Karpas-422 (cell line): ENCODE measurements at regions not wholly inside any gene's neighbourhood (a gene's known extent, or its start where the extent isn't known, plus 50 kb on each side); places are given as distances from the start of the nearest gene placed in this dataset.

Experiments
- DNase-seq: peaks from one replicate; pipeline ENCODE4 v3.0.0-alpha.2; 2015
- H2AFZ ChIP-seq: fragments of 200-600 bp; sonication (generic); 2 replicates; pipeline ENCODE4 v1.6.1; 2014; ENCODE audit warnings: antibody characterized with exemption, low read length, mixed read lengths
- H3K27ac ChIP-seq: fragments of 200-600 bp; sonication (generic); 2 replicates; pipeline ENCODE4 v1.5.1; 2014; ENCODE audit warnings: mild to moderate bottlenecking, low read length, moderate library complexity
- H3K27me3 ChIP-seq: fragments of 200-600 bp; sonication (generic); 2 replicates; pipeline ENCODE4 v1.6.1; 2014; ENCODE audit warnings: low read length, mixed read lengths
- H3K36me3 ChIP-seq: fragments of 200-600 bp; sonication (generic); 2 replicates; pipeline ENCODE4 v1.6.1; 2014; ENCODE audit warnings: low read length, mixed read lengths; ENCODE audit not compliant: insufficient read depth
- H3K4me1 ChIP-seq: fragments of 200-600 bp; sonication (generic); 2 replicates; pipeline ENCODE4 v1.6.1; 2014; ENCODE audit warnings: mild to moderate bottlenecking, low read length, mixed read lengths
- H3K4me2 ChIP-seq: fragments of 200-600 bp; sonication (generic); 2 replicates; pipeline ENCODE4 v1.6.1; 2014; ENCODE audit warnings: low read length, low read depth, mild to moderate bottlenecking; ENCODE audit not compliant: poor library complexity, severe bottlenecking
- H3K4me3 ChIP-seq: fragments of 200-600 bp; sonication (generic); 2 replicates; pipeline ENCODE4 v1.5.1; 2014; ENCODE audit warnings: mild to moderate bottlenecking, antibody characterized with exemption, low read length, mixed read lengths
- H3K79me2 ChIP-seq: fragments of 200-600 bp; sonication (generic); 2 replicates; pipeline ENCODE4 v1.6.1; 2014; ENCODE audit warnings: mild to moderate bottlenecking, low read length, mixed read lengths
- H3K9ac ChIP-seq: fragments of 200-600 bp; sonication (generic); 2 replicates; pipeline ENCODE4 v1.6.0; 2014; ENCODE audit warnings: low read length
- H3K9me2 ChIP-seq: fragments of 200-600 bp; sonication (generic), shearing (Covaris generic); replicated peaks from 2 replicates; pipeline ENCODE4 v1.6.0; 2014; ENCODE audit warnings: mild to moderate bottlenecking, low read length, moderate library complexity; ENCODE audit not compliant: insufficient read depth
- H3K9me3 ChIP-seq: fragments of 300-700, 200-600 bp; sonication (generic); 2 replicates; pipeline ENCODE4 v1.6.1; 2014; ENCODE audit warnings: low read length, mixed read lengths
- H4K20me1 ChIP-seq: fragments of 200-600 bp; sonication (generic); 2 replicates; pipeline ENCODE4 v1.6.1; 2014; ENCODE audit warnings: mild to moderate bottlenecking, antibody characterized with exemption, low read length, low read depth; ENCODE audit not compliant: insufficient read depth

DNA sequence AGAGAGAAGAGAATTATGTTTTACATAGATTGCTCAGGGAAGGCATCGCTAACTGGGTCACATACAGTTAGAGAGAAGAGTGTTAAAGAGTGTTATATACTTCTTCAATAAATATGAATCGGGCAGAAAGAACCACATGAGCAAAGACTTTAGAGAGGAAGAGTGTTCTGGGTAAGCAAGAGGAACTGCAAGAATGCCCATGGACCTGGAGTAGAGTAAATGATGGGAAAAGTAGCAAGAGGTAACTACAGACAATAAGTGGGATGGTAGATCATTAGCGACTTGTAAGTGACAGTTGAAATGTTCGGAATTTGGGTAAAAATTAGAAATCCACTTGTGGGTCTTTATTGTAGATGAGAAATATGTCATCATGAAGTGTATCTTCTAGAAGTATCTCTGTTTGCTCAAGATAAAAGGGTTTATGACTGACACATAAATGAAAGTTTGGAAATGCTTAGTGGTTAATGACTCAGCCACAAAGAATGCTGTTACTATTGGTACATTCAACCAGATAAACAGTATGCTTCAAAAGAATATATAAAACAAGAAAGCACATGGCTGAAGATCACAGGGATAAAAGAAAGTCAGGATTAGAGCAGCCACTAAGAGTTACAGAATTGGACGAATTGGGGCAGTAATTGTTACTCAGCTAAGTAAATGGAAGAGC, 229.3 kb downstream of the CASP12 start:
- H4K20me1 ChIP-seq = no peaks in the 10 kb centered on the region
- H3K27me3 ChIP-seq = no peaks in the 10 kb centered on the region
- no peak overlapping the region for H3K9ac ChIP-seq
- no peaks in the 10 kb centered on the region for H3K4me1 ChIP-seq
- no peak overlapping the region for H3K4me3 ChIP-seq
- no peak overlapping the region for H3K27ac ChIP-seq
- H3K36me3 ChIP-seq = no peaks in the 10 kb centered on the region
- H3K4me2 ChIP-seq = no peak overlapping the region
- no peaks in the 10 kb centered on the region for H3K9me2 ChIP-seq
- no peak overlapping the region for H2AFZ ChIP-seq
- no peaks in the 10 kb centered on the region for H3K79me2 ChIP-seq
- DNase-seq = no peak
- H3K9me3 ChIP-seq = no peaks in the 10 kb centered on the region

DNA sequence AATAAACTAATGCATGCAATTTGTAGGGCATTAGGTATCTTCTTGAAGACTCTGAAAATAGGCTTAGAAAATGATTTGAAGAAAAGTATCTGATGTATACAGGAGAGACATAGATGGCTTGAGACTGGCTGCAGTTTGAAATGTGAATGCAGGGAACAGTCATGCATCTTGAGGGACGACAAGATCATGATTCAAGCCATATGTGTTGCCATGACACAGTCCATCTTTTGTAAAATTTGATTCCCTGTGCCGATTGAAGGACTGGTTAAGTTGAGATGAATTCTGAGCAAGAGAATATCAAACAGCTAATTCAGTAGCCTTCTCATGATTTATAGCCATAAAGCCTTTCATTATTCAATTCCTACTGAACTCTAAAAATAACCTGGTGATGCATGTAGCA, 231.6 kb downstream of the CASP12 start:
- Histone ChIP-seq H3K79me2 (no peaks in the 10 kb centered on the region), H4K20me1 (no peaks in the 10 kb centered on the region), H2AFZ (no peak overlapping the region), H3K4me3 (no peak overlapping the region), H3K9me3 (no peaks in the 10 kb centered on the region), H3K4me2 (no peak overlapping the region), H3K9ac (no peak overlapping the region), H3K9me2 (no peaks in the 10 kb centered on the region), H3K4me1 (no peaks in the 10 kb centered on the region), H3K27ac (no peak overlapping the region), H3K36me3 (no peaks in the 10 kb centered on the region), H3K27me3 (no peaks in the 10 kb centered on the region)
- no peak for DNase-seq

GRCh38 chr11:104665641-104666040, 232.6 kb downstream of the CASP12 start:
- H4K20me1 ChIP-seq = no peaks in the 10 kb centered on the region
- no peaks in the 10 kb centered on the region for H3K79me2 ChIP-seq
- no peaks in the 10 kb centered on the region for H3K4me1 ChIP-seq
- H3K4me2 ChIP-seq = no peak overlapping the region
- H3K36me3 ChIP-seq = no peaks in the 10 kb centered on the region
- no peaks in the 10 kb centered on the region for H3K9me2 ChIP-seq
- DNase-seq = no peak
- no peak overlapping the region for H3K9ac ChIP-seq
- H3K4me3 ChIP-seq = no peak overlapping the region
- H2AFZ ChIP-seq = no peak overlapping the region
- H3K9me3 ChIP-seq = no peaks in the 10 kb centered on the region
- H3K27me3 ChIP-seq = no peaks in the 10 kb centered on the region
- no peak overlapping the region for H3K27ac ChIP-seq

DNA sequence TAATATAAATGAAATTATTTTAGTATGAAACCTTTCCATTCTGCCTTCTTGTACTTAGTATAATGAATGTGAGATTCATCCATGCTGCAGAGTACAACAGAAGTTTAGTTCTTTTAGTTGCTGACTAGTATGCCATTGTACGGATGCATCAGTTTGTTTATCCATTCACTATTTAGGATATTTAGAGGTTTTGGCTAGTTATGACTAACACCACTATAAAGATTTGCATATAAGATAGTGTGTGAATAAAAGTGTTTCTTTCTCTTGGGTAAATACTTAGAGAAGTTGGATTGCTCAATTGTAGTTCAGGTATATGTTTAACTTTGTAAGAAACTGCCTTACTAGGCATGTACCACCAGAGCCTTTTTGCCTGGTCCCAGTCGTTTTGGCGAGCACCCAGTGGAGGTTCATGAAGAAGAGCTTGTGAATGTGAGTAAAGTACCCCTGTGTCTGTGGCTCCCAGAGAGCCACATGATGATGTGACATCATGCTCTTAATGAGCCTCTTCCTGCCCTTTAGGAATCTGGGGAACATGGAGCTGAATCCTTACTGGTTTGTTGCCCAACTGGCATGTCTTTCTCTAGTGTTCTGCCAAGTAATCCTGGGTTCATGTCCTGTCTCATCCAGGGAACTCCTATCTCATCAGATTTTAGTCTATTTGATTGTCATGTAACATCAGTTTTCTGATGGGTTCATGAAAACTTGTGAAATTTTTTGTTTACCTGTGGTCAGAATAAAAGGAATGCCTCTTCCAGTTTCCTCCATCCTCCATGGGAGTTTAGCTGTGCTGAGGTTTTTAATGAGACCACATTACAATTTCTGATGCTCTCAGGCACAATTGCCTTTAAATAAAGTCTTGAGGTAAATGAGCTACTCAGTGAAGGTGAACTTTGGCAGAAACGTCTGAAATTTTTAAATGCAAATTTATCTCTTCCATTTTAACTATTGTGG, 234.8 kb downstream of the CASP12 start:
- no peak overlapping the region for H2AFZ ChIP-seq
- H4K20me1 ChIP-seq = no peaks in the 10 kb centered on the region
- no peaks in the 10 kb centered on the region for H3K4me1 ChIP-seq
- no peaks in the 10 kb centered on the region for H3K79me2 ChIP-seq
- H3K4me2 ChIP-seq = no peak overlapping the region
- no peak overlapping the region for H3K9ac ChIP-seq
- H3K9me3 ChIP-seq = no peaks in the 10 kb centered on the region
- no peaks in the 10 kb centered on the region; the same call in 1 of the 2 replicates for H3K9me2 ChIP-seq
- H3K27me3 ChIP-seq = no peaks in the 10 kb centered on the region
- no peaks in the 10 kb centered on the region for H3K36me3 ChIP-seq
- DNase-seq = no peak
- H3K4me3 ChIP-seq = no peak overlapping the region
- H3K27ac ChIP-seq = no peak overlapping the region

DNA sequence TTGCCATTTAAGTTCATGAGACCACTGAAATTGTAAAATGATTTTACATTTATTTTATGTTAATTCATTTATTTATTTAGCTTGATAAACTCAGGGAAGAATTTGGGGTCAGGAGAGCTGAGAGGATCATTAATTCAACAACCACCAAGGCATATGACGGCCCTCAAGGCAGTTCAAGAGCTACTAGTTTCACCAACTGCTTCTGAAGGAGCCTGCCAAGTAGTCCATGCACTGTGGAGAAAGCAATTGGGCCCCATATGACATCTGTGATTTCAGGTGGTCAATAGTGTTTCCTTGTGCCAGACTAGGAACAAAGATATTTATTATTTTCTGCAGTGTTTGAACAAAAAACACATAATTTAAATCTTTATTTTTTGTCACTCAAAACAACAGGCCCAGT, 236.4 kb downstream of the CASP12 start:
- Histone ChIP-seq H3K79me2 (no peaks in the 10 kb centered on the region), H3K4me1 (no peaks in the 10 kb centered on the region), H3K4me2 (no peak overlapping the region), H4K20me1 (no peaks in the 10 kb centered on the region), H3K9me3 (no peaks in the 10 kb centered on the region), H3K4me3 (no peak overlapping the region), H3K36me3 (no peaks in the 10 kb centered on the region), H3K27ac (no peak overlapping the region), H3K9ac (no peak overlapping the region), H3K27me3 (no peaks in the 10 kb centered on the region), H3K9me2 (no peaks in the 10 kb centered on the region; the same call in 1 of the 2 replicates), H2AFZ (no peak overlapping the region)
- DNase-seq = no peak

GRCh38 chr11:104661471-104661870, 236.8 kb downstream of the CASP12 start:
- Histone ChIP-seq H3K79me2 (no peaks in the 10 kb centered on the region), H3K36me3 (no peaks in the 10 kb centered on the region), H3K9ac (no peak overlapping the region), H4K20me1 (no peaks in the 10 kb centered on the region), H3K27me3 (no peaks in the 10 kb centered on the region), H3K27ac (no peak overlapping the region), H3K4me3 (no peak overlapping the region), H3K4me1 (no peaks in the 10 kb centered on the region), H3K4me2 (no peak overlapping the region), H2AFZ (no peak overlapping the region), H3K9me3 (no peaks in the 10 kb centered on the region), H3K9me2 (no peaks in the 10 kb centered on the region; the same call in 1 of the 2 replicates)
- no peak for DNase-seq

- Histone ChIP-seq H3K27ac (no peak overlapping the region), H2AFZ (no peak overlapping the region), H3K4me2 (no peak overlapping the region), H3K36me3 (no peaks in the 10 kb centered on the region), H3K9ac (no peak overlapping the region), H3K27me3 (no peaks in the 10 kb centered on the region), H3K9me3 (no peaks in the 10 kb centered on the region), H3K79me2 (no peaks in the 10 kb centered on the region), H3K4me1 (no peaks in the 10 kb centered on the region), H3K4me3 (no peak overlapping the region), H3K9me2 (no peaks in the 10 kb centered on the region; the same call in 1 of the 2 replicates), H4K20me1 (no peaks in the 10 kb centered on the region)
- DNase-seq = no peak
Measured at GRCh38 chr11:104658177-104658576, 240.1 kb downstream of the CASP12 start.

GRCh38 chr11:104657083-104657482, 241.2 kb downstream of the CASP12 start:
- no peaks in the 10 kb centered on the region; the same call in 1 of the 2 replicates for H3K9me2 ChIP-seq
- H3K27ac ChIP-seq = no peak overlapping the region
- H3K9ac ChIP-seq = no peak overlapping the region
- no peaks in the 10 kb centered on the region for H3K4me1 ChIP-seq
- H3K4me3 ChIP-seq = no peak overlapping the region
- DNase-seq = no peak
- no peaks in the 10 kb centered on the region for H3K79me2 ChIP-seq
- no peaks in the 10 kb centered on the region for H4K20me1 ChIP-seq
- no peaks in the 10 kb centered on the region for H3K36me3 ChIP-seq
- H3K4me2 ChIP-seq = no peak overlapping the region
- H3K9me3 ChIP-seq = no peaks in the 10 kb centered on the region
- H3K27me3 ChIP-seq = no peaks in the 10 kb centered on the region
- H2AFZ ChIP-seq = no peak overlapping the region
